ENCODE measurements at regions not wholly inside any gene's neighbourhood (a gene's known extent, or its start where the extent isn't known, plus 50 kb on each side); places are given as distances from the start of the nearest gene placed in this dataset.

- H3K27me3 Mint-ChIP-seq, result no peaks in the 10 kb centered on the region
- no peak for ATAC-seq (ENCODE audit: poor library complexity)
Observed at GRCh38 chr18:66078925-66079800, 328.4 kb downstream of the CDH7 start.

GRCh38 chr18:66077066-66077465, 326.3 kb downstream of the CDH7 start:
- H3K36me3 ChIP-seq (ENCODE audit: insufficient read depth, low read length), result no peaks in the 10 kb centered on the region
- H3K9me3 Mint-ChIP-seq, result peaks cover 14% of the 10 kb centered on the region
- H3K4me3 Mint-ChIP-seq, result no peak overlapping the region
- H3K4me3 ChIP-seq (ENCODE audit: low read length), result no peak overlapping the region
- intact Hi-C loops (cut with DNase I, micrococcal nuclease), result no loop called here
- H3K27ac Mint-ChIP-seq, result no peak overlapping the region
- POLR2A ChIA-PET, result no interaction called here
- CTCF ChIA-PET, result no interaction called here
- H3K27me3 Mint-ChIP-seq, result no peaks in the 10 kb centered on the region
- no peaks in the 10 kb centered on the region for H3K4me1 Mint-ChIP-seq (ENCODE audit: low read depth)
- no peak for DNase-seq
- no peak for TF ChIP-seq CTCF (IDR thresholded peaks at IDR 0.05)
- peaks cover 0 to 4% of the 10 kb centered on the region in 2 experiments for H3K9me3 ChIP-seq (ENCODE audit: control insufficient read depth in 1 of 2, insufficient read depth in 1 of 2, low read length in 2 of 2)
- no peak for ATAC-seq (ENCODE audit: poor library complexity)
- no peaks in the 10 kb centered on the region for H3K4me1 ChIP-seq (ENCODE audit: insufficient read depth, low read length)
- H3K27me3 ChIP-seq (ENCODE audit: control insufficient read depth in 1 of 2, insufficient read depth in 2 of 2, low read length in 2 of 2), result no peaks in the 10 kb centered on the region
- no peaks in the 10 kb centered on the region for H3K36me3 Mint-ChIP-seq (ENCODE audit: low read depth)
- H3K27ac ChIP-seq (ENCODE audit: low read depth in 1 of 2, low read length in 2 of 2), result no peak overlapping the region

More at GRCh38 chr18:66078925-66079800, 328.4 kb downstream of the CDH7 start:
- CTCF ChIA-PET, result no interaction called here
- H3K36me3 ChIP-seq (ENCODE audit: insufficient read depth, low read length), result no peaks in the 10 kb centered on the region
- no peak for TF ChIP-seq CTCF (IDR thresholded peaks at IDR 0.05)
- H3K4me1 Mint-ChIP-seq (ENCODE audit: low read depth), result no peaks in the 10 kb centered on the region
- H3K27me3 ChIP-seq (ENCODE audit: control insufficient read depth in 1 of 2, insufficient read depth in 2 of 2, low read length in 2 of 2), result no peaks in the 10 kb centered on the region
- no peaks in the 10 kb centered on the region for H3K4me1 ChIP-seq (ENCODE audit: insufficient read depth, low read length)
- intact Hi-C loops (cut with DNase I, micrococcal nuclease), result no loop called here
- POLR2A ChIA-PET, result no interaction called here
- no peak for DNase-seq
- no peak overlapping the region for H3K27ac Mint-ChIP-seq
- no peak overlapping the region for H3K4me3 ChIP-seq (ENCODE audit: low read length)
- H3K27ac ChIP-seq (ENCODE audit: low read depth in 1 of 2, low read length in 2 of 2), result no peak overlapping the region
- no peak overlapping the region for H3K4me3 Mint-ChIP-seq
- no peaks in the 10 kb centered on the region for H3K36me3 Mint-ChIP-seq (ENCODE audit: low read depth)
- peaks cover 7% of the 10 kb centered on the region for H3K9me3 Mint-ChIP-seq
- H3K9me3 ChIP-seq (ENCODE audit: control insufficient read depth in 1 of 2, insufficient read depth in 1 of 2, low read length in 2 of 2), result no peaks in the 10 kb centered on the region

GRCh38 chr18:66066191-66066590, 315.4 kb downstream of the CDH7 start:
- no peaks in the 10 kb centered on the region for H3K27me3 ChIP-seq (ENCODE audit: control insufficient read depth in 1 of 2, insufficient read depth in 2 of 2, low read length in 2 of 2)
- no peak overlapping the region for H3K4me3 Mint-ChIP-seq
- H3K27me3 Mint-ChIP-seq, result no peaks in the 10 kb centered on the region
- CTCF ChIA-PET, result no interaction called here
- H3K36me3 ChIP-seq (ENCODE audit: insufficient read depth, low read length), result no peaks in the 10 kb centered on the region
- no peaks in the 10 kb centered on the region for H3K4me1 ChIP-seq (ENCODE audit: insufficient read depth, low read length)
- no peak for TF ChIP-seq CTCF (IDR thresholded peaks at IDR 0.05)
- H3K4me3 ChIP-seq (ENCODE audit: low read length), result no peak overlapping the region
- peaks cover 0 to 4% of the 10 kb centered on the region in 2 experiments for H3K9me3 ChIP-seq (ENCODE audit: control insufficient read depth in 1 of 2, insufficient read depth in 1 of 2, low read length in 2 of 2)
- POLR2A ChIA-PET, result no interaction called here
- no peaks in the 10 kb centered on the region for H3K36me3 Mint-ChIP-seq (ENCODE audit: low read depth)
- H3K4me1 Mint-ChIP-seq (ENCODE audit: low read depth), result no peaks in the 10 kb centered on the region
- intact Hi-C loops (cut with DNase I, micrococcal nuclease), result loop anchor here in 1 of 2 experiments (10.0 kb wide), 1 partner anchor 59 kb away; no protein-coding TSS in a partner anchor
- no peak overlapping the region for H3K27ac ChIP-seq (ENCODE audit: low read depth in 1 of 2, low read length in 2 of 2)
- no peak overlapping the region for H3K27ac Mint-ChIP-seq
- ATAC-seq (ENCODE audit: poor library complexity) (no peak), DNase-seq (no peak)
- peaks cover 14% of the 10 kb centered on the region for H3K9me3 Mint-ChIP-seq
